ENCODE measurements at regions not wholly inside any gene's neighbourhood (a gene's known extent, or its start where the extent isn't known, plus 50 kb on each side); places are given as distances from the start of the nearest gene placed in this dataset.
"Not testable (repeated sequence)": the region's sequence is repeated elsewhere in the genome, so short reads cannot be mapped to it uniquely, and the experiment has no call there.

DNA sequence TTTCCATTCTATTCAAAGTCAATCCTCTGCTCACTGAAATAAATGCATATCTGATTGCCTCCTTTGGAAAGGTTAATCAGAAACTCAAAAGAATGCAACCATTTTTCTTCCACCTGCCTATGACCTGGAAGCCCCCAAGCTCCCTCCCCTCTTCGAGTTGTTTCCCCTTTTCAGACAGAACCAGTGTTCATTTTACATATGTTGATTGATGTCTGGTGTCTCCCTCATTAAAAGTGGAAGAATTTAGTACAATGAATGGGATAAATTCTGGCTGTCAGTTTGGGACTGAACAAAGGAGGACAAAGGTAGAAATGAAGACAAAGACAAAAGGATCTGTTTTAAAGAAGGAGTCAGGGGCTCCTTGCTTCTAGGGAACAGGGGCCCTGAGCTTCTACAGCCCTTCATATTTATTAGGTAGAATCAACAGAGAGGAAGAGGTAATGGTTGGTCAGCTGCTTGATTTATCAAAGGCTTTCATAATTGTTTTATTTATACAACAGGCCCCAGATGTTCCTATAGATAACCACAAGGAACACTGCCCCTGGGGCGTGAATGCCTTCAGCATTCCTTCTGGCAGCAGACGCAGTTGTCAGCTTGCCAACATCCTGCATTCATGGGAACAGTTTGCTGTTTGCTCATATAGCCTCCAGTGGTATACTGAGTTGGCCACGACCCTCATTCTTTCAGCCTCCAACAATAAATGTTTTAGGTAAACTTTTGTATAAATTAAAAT lies 949.8 kb upstream of the LRATD1 start:
- no peaks in the 10 kb centered on the region for H3K27me3 ChIP-seq
- intact Hi-C loops (cut with DNase I; ENCODE audit: low total_unique reads): no loop called here

GRCh38 chr2:13686262-13686661 lies 946.3 kb upstream of the LRATD1 start:
- intact Hi-C loops (cut with DNase I; ENCODE audit: low total_unique reads): no loop called here

More for the DNA sequence above, 949.8 kb upstream of the LRATD1 start:
- DNase-seq: no peak
- no peak overlapping the region for H3K27ac ChIP-seq
- H3K36me3 ChIP-seq: no peaks in the 10 kb centered on the region
- TF ChIP-seq, protein P1, sequence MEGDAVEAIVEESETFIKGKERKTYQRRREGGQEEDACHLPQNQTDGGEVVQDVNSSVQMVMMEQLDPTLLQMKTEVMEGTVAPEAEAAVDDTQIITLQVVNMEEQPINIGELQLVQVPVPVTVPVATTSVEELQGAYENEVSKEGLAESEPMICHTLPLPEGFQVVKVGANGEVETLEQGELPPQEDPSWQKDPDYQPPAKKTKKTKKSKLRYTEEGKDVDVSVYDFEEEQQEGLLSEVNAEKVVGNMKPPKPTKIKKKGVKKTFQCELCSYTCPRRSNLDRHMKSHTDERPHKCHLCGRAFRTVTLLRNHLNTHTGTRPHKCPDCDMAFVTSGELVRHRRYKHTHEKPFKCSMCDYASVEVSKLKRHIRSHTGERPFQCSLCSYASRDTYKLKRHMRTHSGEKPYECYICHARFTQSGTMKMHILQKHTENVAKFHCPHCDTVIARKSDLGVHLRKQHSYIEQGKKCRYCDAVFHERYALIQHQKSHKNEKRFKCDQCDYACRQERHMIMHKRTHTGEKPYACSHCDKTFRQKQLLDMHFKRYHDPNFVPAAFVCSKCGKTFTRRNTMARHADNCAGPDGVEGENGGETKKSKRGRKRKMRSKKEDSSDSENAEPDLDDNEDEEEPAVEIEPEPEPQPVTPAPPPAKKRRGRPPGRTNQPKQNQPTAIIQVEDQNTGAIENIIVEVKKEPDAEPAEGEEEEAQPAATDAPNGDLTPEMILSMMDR (IDR thresholded peaks at IDR 0.05): no peak
- H3K4me1 ChIP-seq: no peaks in the 10 kb centered on the region
- H3K4me3 ChIP-seq: no peak overlapping the region
- H3K9me3 ChIP-seq: peaks cover 0 to 9% (median 0%) of the 10 kb centered on the region in 3 donors

GRCh38 chr2:13694673-13695072 lies 937.8 kb upstream of the LRATD1 start:
- Histone ChIP-seq H3K9me3 (no peaks in the 10 kb centered on the region), H3K27ac (no peak overlapping the region), H3K4me1 (no peaks in the 10 kb centered on the region), H3K36me3 (no peaks in the 10 kb centered on the region), H3K27me3 (no peaks in the 10 kb centered on the region), H3K4me3 (no peak overlapping the region)
- no peak for DNase-seq
- intact Hi-C loops (cut with DNase I; ENCODE audit: low total_unique reads): no loop called here
- TF ChIP-seq, protein P1 (IDR thresholded peaks at IDR 0.05): no peak

More at GRCh38 chr2:13686262-13686661, 946.3 kb upstream of the LRATD1 start:
- Histone ChIP-seq H3K27me3 (no peaks in the 10 kb centered on the region), H3K4me1 (no peaks in the 10 kb centered on the region), H3K4me3 (no peak overlapping the region), H3K9me3 (peaks cover 0 to 9% (median 0%) of the 10 kb centered on the region in 3 donors), H3K36me3 (no peaks in the 10 kb centered on the region), H3K27ac (no peak overlapping the region)
- TF ChIP-seq, protein P1 (IDR thresholded peaks at IDR 0.05): no peak
- DNase-seq: no peak

DNA sequence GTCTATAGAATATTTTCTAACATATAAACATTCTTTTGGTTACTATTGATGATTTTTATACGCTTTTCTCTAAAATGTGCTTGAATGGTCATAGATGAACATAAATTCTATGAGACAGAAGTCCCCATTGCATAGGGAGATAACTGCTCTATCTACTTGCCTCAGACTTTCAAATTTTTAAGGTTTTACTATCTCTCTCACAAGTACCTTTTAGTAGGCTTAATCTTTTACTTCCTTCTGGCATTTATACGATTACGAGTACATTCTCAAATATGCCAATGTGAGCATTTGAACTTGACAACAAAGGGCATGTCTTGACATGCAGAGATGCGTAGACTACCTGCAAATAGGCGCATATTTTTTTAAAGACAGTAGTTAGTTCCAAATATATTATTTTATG lies 935.9 kb upstream of the LRATD1 start:
- no peaks in the 10 kb centered on the region for H3K27me3 ChIP-seq
- TF ChIP-seq, protein P1 (IDR thresholded peaks at IDR 0.05): no peak
- H3K9me3 ChIP-seq: no peaks in the 10 kb centered on the region
- intact Hi-C loops (cut with DNase I; ENCODE audit: low total_unique reads): no loop called here
- H3K36me3 ChIP-seq: no peaks in the 10 kb centered on the region
- no peak overlapping the region for H3K4me3 ChIP-seq
- H3K4me1 ChIP-seq: no peaks in the 10 kb centered on the region
- no peak for DNase-seq
- H3K27ac ChIP-seq: no peak overlapping the region

DNA sequence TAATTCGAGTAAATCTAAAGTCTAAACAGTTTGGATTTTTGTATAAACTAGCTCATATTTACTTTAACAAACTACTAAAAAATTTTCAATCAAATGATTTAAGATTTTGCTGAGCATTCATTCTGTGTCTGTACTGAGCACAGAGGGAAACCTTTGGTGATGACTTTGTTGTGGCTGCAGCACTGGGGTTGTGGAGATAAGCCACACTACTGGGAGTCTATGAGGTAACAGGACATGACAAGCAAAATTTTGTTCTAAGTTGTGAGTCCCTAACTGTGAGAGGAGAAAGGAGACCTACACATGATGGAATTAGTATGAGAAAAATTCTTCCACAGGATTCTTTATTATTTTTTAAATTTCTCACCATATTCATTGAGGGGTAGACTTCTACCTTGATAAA lies 933.7 kb upstream of the LRATD1 start:
- Histone ChIP-seq H3K4me1 (no peaks in the 10 kb centered on the region), H3K27ac (no peak overlapping the region), H3K36me3 (no peaks in the 10 kb centered on the region), H3K9me3 (no peaks in the 10 kb centered on the region), H3K27me3 (no peaks in the 10 kb centered on the region), H3K4me3 (no peak overlapping the region)
- no peak for DNase-seq
- intact Hi-C loops (cut with DNase I; ENCODE audit: low total_unique reads): no loop called here
- TF ChIP-seq, protein P1 (IDR thresholded peaks at IDR 0.05): no peak

DNA sequence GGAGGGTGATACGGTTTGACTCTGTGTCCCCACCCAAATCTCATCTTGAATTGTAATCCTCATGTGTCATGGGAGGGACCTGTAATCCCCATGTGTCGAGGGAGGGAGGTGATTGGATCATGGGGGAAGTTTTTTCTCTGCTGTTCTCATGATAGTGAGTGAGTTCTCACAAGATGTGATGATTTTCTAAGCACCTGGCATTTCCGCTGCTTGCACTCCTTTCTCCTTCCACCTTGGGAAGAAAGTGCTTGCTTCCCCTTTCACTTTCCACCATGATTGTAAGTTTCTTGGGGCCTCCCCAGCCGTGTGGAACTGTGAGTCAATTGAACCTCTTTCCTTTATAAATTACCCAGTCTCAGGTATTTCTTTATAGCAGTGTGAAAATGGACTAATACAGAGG lies 932.6 kb upstream of the LRATD1 start:
- H3K27me3 ChIP-seq; H3K9me3 ChIP-seq; H3K27ac ChIP-seq; intact Hi-C loops (cut with DNase I; ENCODE audit: low total_unique reads); H3K4me3 ChIP-seq; H3K4me1 ChIP-seq; DNase-seq; H3K36me3 ChIP-seq: not testable (repeated sequence)

All from tibial artery (tissue), 4 donors.